NCI-H69 (cell line): ENCODE measurements at regions not wholly inside any gene's neighbourhood (a gene's known extent, or its start where the extent isn't known, plus 50 kb on each side); places are given as distances from the start of the nearest gene placed in this dataset.
"Not testable (repeated sequence)": the region's sequence is repeated elsewhere in the genome, so short reads cannot be mapped to it uniquely, and the experiment has no call there.

ENCODE experiments used
- DNase-seq: peaks from one replicate; lab custom pipeline; 2025; lab: John Stamatoyannopoulos, UW

DNA sequence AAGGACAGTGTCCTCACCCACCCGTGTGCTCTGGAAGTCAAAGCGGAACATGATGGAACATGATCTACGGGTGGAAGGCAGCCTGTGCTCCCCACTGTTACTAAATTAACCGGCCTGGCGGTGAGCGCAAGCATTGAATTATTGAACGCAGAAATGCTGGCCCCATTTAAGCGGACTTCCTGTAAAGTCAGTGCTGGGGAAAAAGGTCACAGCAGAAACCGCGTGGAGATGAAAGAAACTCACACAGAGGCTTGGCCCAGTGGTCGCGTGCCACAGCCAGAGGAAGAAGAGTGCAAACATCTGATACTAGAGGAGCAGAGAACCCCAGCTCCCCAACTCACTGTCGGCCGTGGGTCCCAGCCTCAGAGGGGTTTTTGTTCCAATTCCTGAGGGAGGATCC, 321.2 kb downstream of the ADGRD1 start:
- no peak for DNase-seq

GRCh38 chr12:131275824-131276223, 322.1 kb downstream of the ADGRD1 start:
- DNase-seq = no peak

DNA sequence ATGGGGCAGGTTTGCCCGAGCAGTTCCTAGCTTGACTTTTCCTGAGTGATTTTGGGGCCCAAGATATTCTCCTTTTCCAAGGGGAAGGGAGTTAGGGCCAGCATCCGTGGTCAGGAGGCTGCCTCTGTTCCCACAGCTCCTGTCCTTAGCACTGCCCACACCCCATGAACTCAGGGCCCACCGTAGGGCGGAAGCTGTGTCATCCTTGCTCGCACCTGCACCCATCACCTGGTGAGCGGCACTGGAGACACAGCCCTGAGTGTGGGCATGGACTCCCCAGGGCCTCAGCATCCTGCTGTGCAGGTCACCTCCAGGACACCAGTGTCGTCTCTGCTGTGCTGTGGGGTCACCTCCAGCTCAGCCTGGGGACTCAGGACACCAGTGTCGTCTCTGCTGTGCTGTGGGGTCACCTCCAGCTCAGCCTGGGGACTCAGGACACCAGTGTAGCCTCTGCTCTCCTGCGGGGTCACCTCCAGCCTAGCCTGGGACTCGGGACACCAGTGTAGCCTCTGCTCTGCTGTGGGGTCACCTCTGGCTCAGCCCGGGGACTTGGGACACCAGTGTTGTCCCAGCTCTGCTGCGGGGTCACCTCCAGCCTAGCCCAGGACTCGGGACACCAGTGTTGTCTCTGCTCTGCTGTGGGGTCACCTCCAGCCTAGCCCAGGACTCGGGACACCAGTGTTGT, 322.9 kb downstream of the ADGRD1 start:
- no peak for DNase-seq

DNA sequence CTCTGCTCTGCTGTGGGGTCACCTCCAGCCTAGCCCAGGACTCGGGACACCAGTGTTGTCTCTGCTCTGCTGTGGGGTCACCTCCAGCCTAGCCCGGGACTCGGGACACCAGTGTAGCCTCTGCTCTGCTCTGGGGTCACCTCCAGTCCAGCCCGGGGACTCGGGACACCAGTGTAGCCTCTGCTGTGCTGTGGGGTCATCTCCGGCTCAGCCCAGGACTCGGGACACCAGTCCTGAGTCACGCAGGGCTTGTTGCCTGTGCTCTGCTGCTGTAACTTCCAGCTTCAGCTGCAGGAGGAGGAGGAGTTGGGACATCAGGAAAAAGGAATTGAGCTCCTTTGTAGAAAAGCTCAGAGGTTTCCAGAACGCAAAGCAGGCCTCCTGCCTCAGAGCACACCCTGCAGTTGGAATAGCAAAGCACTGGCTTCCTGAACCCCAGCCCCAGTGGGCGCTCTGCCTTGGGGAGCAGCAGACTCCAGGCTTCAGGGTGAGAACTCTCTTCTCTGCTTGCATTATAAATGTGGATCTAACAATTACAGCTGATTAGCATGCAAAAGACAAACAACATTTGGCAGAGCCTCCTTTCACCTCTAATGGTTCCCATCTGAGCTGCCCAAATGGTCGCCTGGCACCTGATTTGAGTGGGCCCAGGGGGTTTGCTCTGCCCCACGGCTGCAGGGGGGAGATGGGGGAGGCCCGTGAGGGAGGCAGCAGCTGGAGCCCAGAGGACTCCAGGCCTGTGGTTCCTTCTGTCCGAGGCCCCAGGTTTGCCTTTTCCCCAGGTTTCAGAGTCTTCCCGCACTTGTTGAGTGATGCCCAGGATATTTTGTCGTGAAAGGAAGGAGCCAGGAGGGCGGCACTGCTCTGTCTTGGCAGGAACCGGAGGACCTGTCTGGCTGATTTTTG, 323.7 kb downstream of the ADGRD1 start:
- peak; percentile 56 for DNase-seq

- not testable (repeated sequence) for DNase-seq
These were observed 324.9 kb downstream of the ADGRD1 start for GRCh38 chr12:131278451-131279115.

- DNase-seq = no peak
These were observed 325.7 kb downstream of the ADGRD1 start for GRCh38 chr12:131279281-131279921.

DNA sequence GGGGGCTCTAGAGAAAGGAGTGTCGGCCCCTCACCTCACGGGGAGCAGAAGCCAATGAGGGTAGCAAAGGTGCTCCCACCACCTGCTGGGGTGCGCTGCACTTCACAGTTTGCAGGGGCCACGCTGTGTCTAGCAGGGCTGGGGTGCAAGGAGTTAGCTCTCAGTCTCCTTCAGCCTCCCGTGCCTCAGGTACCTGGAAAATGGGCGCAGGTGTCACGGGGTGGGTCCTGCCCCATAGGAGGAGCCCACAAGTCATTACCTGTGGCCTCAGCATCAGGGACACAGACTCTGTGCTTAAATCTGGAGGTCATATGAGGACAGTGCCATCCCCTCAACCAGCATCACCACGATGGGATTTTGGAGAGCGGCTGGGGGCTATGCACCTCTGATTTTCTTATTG, 326.7 kb downstream of the ADGRD1 start:
- DNase-seq = no peak

DNA sequence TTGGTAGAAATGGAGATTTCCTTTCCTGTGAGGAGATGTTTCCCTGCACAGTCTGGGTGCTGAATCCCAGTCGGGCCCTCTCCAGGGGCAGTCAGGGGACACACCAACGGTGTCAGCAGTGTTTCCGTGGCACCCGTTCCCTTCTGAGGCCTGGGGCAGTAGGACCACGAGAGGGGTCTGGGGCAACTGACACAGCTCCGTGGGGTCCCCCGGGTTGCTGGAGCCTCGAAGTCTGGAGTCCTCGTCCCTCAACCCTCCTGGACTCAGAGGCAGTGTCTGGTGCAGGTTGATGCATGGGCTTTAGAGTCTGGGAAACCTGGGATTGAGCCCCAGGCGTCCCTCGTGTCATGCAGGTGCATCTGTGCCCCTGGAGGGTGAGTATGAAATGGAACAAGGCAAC, 327.3 kb downstream of the ADGRD1 start:
- no peak for DNase-seq

- no peak for DNase-seq
These were observed 328.8 kb downstream of the ADGRD1 start for GRCh38 chr12:131282292-131283080.

- no peak for DNase-seq
These were observed 329.6 kb downstream of the ADGRD1 start for GRCh38 chr12:131283191-131283861.

DNA sequence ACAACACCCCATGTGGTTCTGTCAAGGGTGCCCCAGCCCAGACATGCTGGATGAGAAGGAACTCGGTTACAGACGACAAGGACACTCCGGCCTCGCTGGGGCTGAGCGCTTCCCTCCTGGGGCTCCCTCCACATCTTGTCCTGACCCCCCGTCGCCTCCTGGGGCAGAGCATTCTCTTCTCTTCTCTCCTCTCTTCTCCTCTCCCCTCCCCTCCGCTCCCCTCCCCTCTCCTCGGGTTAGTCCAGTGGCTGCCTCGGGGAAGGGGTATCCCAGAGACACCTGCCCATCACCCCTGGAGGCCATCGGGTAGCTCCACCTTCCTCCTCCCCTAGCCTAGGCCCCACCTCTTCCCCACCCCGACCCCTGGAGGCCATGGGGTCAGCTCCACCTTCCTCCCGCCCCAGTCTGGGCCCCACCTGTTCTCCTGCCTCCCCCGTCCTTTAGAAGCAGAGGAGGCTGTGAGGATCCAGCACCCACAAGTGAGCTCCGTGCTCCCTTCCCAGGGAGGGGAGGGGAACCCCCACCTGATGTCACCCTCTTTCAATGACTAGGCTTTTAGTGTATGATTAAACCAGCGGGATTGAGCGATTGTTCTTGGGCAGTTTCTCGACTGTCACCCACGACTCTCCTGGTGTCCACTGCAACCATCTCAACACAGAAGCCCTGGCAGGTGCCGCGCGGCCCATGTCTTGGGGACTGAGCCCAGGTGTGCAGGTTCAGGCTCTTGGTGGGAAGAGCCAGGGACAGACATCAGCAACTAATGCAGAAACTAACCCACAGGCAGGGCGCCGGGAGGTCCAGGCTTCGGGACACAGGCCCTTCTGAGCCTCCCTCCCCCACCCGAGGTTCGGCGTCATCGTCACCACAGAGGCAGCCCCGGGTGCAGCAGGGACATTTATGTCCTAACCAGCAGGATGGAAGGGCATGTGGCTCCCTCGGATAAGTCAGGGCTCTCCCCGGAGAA, 330.4 kb downstream of the ADGRD1 start:
- not testable (repeated sequence) for DNase-seq

DNA sequence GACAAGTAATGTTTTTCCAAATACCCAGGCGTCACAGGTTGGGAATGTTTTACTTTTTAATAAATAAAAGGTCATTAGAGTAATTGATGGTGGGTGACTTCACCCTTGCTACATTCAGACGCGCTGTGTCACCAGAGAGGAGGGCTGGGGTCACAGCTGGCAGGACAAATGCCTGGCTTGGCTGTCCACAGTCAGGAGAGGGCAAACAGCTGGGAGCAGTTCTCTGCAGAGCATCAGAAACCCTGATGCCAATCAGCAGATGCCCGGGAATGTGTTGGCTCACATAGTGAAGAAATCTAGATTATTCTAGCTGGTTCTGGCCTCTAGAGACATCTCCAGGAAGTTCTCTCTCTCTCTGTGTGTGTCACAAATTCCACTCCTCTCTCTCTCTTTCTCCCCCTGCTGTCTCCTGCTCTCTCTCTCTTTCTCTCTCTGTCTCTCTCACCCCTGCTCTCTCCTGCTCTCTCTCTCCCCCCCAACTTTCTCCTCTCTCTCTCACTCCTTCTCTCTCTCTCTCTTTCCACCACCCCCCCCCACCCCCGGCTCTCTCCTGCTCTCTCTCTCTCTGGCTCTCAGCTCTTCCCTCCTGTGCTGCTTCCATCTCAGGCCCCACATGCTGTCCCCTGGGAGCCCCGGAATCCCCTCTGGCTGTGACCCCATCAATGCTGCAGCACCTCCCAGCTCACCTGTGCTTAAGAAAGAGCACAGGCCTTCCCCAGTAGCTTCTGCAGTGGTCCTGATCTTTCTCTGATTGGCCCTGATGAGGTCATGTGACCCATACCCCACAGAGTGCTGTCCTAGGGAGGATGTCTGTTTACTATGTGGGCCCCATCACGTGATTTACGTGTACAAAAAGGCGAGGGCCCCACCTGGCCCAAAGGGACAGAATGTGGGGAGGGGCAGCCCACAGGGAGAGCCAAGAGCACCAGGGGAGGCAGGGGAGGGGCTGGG, 331.5 kb downstream of the ADGRD1 start:
- DNase-seq = not testable (repeated sequence)

DNA sequence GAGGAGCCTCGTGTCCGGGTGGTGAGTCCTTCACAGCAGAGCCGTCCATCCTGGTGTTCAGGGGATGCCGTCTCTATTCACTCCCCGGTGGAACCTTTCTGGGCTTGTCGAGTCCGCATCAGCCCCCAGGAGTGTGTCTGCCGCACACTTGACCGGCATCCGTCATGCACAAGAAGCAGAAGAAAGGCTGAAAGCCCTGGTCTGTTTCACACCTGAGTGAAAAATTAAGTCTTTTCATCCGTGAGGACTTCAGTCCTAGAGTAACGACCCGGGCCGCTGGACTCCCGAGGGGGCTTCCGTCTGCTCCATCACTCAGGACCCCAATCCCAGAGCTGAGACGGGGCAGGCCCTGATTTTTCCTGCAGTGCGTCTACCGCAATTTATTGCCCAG, 332.2 kb downstream of the ADGRD1 start:
- DNase-seq = not testable (repeated sequence)

- DNase-seq = not testable (repeated sequence)
These were observed 332.6 kb downstream of the ADGRD1 start for GRCh38 chr12:131286301-131286700.

DNA sequence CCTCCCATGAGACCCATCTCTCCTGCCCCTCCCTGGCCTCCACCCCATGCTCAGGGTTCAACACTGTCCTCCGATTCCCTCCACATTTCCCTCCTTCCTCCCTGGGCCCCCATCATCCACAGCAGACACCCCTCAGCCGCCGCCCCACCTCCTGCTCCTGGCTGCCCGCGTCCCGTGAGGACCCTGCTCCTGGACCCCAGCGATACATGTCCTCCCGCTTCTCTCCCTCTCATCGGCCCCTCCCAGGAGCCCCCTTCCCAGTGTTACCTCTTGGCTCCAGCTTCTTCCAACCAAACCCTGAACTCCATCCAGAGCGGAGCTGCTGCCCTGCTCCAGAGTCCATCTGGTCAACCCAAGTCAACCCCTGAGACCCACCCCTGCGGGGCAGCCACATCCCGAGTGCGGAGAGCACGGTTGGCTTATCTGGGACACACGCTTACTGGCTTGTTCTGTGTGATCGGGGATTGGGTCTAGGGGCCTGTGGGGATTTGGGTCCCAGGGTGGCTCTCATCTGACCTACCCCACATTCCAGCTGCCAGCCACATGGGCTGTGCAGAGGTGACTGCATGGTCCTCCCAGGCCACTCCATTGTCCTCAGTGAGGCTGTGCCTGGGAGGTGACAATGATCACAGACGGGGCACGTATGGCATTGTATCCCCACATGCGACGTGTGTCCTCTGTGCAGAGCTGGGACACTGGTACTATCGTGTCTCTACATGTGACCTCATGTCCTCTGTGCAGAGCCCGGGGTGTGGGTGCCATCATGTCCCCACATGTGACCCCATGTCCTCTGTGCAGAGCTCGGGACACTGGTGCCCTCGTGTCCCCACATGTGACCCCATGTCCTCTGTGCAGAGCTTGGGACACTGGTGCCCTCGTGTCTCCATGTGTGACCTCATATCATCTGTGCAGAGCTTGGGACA, 333.6 kb downstream of the ADGRD1 start:
- no peak for DNase-seq

DNA sequence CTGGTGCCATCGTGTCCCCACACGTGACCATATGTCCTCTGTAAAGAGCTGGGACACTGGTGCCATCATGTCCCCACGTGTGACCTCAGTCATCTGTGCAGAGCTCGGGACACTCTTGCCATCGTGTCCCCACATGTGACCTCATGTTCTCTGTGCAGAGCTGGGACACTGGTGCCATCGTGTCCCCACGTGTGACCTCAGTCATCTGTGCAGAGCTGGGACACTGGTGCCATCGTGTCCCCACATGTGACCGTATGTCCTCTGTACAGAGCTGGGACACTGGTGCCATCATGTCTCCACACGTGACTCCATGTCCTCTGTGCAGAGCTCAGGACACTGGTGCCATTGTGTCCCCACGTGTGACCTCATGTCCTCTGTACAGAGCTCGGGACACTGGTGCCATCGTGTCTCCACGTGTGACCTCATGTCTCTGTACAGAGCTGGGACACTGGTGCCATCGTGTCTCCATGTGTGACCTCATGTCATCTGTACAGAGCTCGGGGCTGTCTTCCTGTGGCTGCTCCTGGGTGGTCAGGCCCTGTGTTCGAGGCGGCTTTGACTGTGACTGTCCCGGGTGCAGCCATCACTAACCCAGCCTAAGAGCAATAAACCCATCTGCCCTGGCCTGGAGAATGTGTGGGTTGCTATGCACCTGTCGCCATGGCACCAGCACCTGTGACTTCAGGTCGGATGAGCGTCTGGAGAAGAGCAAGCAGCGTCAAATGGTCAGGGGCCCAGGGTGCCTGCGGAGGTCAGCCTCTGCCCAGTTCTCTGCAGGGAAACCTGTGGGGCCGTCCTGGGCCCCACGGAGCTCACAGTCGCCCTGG, 334.4 kb downstream of the ADGRD1 start:
- no peak for DNase-seq
